ENCODE measurements at regions not wholly inside any gene's neighbourhood (a gene's known extent, or its start where the extent isn't known, plus 50 kb on each side); places are given as distances from the start of the nearest gene placed in this dataset.
"Not testable (repeated sequence)": the region's sequence is repeated elsewhere in the genome, so short reads cannot be mapped to it uniquely, and the experiment has no call there.

DNA sequence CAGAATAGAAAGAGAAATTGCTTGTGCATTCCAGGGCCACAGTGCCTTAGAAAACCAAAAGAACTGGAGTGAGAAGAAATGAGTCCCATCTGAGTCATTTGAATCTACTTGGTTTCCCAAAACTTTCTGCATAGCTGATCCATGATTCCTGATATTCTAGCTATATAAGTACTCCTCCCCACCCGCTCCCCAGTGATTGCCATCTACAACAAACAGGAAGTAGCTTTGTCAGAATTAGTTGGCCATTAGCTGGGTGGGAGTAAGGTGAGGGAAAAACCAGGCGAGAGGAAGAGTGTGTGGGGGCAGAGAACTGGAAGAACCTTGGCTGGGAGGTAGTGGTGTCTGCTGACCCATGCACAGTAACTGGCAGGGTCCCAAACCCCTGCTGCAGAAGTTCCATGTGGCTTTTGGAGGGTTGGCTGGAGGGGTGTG is 122.1 kb downstream of the ACAA2 start:
- H3K27ac Mint-ChIP-seq (ENCODE audit: low read depth, unreplicated experiment): peak overlapping the region; percentile 8
- no TSS peak for BruUV-seq (replicated peaks)

DNA sequence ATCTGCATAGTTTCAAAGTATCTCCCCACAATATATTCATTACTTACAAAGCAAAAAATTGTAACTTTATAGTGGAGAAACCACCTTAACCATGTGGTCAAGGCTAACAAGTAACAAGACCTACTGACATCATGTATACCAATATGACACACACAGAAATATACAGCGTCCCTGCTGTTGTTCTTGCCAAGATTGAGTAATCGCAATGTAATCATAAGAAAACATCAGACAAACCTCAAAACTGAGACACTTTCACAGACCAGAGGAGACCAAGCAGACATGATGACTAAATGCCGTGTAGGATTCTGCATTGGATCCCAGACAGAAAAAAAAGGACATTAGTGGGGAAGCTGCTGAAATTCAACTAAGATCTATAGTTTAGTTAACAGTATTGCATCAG is 123.0 kb downstream of the ACAA2 start:
- peak overlapping the region; percentile 8 for H3K27ac Mint-ChIP-seq (ENCODE audit: low read depth, unreplicated experiment)

More for the DNA sequence above, 122.1 kb downstream of the ACAA2 start:
- POLR2A ChIA-PET: interaction anchor here (0.6 to 2.2 kb wide), 6 partner anchors 9 to 130 kb away, joined by 3 to 11 read pairs (median 4); partner anchors contain the start of gene LIPG
- peaks cover 20% of the 10 kb centered on the region for H3K4me1 Mint-ChIP-seq (ENCODE audit: insufficient read depth, unreplicated experiment)
- H3K36me3 Mint-ChIP-seq (ENCODE audit: insufficient read depth, unreplicated experiment): no peaks in the 10 kb centered on the region
- no peaks in the 10 kb centered on the region for H3K27me3 Mint-ChIP-seq (ENCODE audit: insufficient read depth, unreplicated experiment)
- intact Hi-C loops (cut with micrococcal nuclease): loop anchor here (2.0 kb wide), 1 partner anchor 128 kb away; the partner anchor contains the start of gene LIPG
- CTCF ChIA-PET: interaction anchor here (1.1 kb wide), 1 partner anchor 9 kb away, joined by 4 read pairs; no protein-coding TSS in a partner anchor
- TF ChIP-seq, protein P1, sequence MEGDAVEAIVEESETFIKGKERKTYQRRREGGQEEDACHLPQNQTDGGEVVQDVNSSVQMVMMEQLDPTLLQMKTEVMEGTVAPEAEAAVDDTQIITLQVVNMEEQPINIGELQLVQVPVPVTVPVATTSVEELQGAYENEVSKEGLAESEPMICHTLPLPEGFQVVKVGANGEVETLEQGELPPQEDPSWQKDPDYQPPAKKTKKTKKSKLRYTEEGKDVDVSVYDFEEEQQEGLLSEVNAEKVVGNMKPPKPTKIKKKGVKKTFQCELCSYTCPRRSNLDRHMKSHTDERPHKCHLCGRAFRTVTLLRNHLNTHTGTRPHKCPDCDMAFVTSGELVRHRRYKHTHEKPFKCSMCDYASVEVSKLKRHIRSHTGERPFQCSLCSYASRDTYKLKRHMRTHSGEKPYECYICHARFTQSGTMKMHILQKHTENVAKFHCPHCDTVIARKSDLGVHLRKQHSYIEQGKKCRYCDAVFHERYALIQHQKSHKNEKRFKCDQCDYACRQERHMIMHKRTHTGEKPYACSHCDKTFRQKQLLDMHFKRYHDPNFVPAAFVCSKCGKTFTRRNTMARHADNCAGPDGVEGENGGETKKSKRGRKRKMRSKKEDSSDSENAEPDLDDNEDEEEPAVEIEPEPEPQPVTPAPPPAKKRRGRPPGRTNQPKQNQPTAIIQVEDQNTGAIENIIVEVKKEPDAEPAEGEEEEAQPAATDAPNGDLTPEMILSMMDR (IDR thresholded peaks at IDR 0.05; ENCODE audit: unreplicated experiment): no peak
- no peaks in the 10 kb centered on the region for H3K9me3 Mint-ChIP-seq (ENCODE audit: unreplicated experiment)
- no peak overlapping the region for H3K4me3 Mint-ChIP-seq (ENCODE audit: unreplicated experiment)
- DNase-seq (ENCODE audit: unreplicated experiment): peak; percentile 56

DNA sequence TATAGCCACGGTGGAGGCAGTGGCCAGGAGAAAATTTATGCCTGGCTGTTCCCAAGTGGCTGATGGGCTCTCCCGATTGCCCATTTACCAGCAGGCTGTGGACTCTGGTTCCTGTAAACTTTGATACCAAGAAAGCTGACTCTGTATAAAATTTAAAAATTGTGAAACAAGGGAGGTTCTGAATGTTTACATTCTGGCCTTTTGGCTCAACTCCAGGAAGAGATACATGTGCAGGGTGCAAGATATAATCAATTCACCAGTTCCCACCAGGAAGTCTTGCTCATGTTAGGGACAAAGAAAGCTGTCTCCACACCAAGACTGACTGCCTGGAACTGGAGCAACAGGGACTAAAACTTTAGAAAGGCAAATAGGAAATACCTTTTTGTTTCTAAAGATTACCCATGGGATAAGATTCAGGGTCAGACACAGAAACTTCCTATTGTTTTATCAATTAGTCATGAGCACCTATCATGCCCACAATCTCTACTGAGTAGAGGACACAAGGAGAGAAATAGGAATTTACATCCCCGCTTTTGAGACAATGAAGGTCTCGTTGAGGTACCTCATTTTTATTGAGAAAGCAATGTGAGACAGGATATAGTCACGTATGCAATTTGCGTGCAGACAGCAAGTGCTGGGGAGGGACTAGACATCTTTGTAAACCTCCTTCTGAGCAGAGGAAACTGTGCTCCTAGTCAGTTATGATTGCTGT is 123.5 kb downstream of the LIPG start:
- H3K9me3 Mint-ChIP-seq (ENCODE audit: unreplicated experiment): no peaks in the 10 kb centered on the region
- POLR2A ChIA-PET: no interaction called here
- BruUV-seq (replicated peaks): no TSS peak
- no peak overlapping the region for H3K4me3 Mint-ChIP-seq (ENCODE audit: unreplicated experiment)
- peak; percentile 40 for DNase-seq (ENCODE audit: unreplicated experiment)
- TF ChIP-seq, protein P1 (IDR thresholded peaks at IDR 0.05; ENCODE audit: unreplicated experiment): no peak
- no peak overlapping the region for H3K27ac Mint-ChIP-seq (ENCODE audit: low read depth, unreplicated experiment)
- H3K36me3 Mint-ChIP-seq (ENCODE audit: insufficient read depth, unreplicated experiment): no peaks in the 10 kb centered on the region
- intact Hi-C loops (cut with micrococcal nuclease): no loop called here
- CTCF ChIA-PET: interaction anchor here (1.1 kb wide), 1 partner anchor 12 kb away, joined by 3 read pairs; no protein-coding TSS in a partner anchor
- H3K4me1 Mint-ChIP-seq (ENCODE audit: insufficient read depth, unreplicated experiment): peaks cover 23% of the 10 kb centered on the region
- no peaks in the 10 kb centered on the region for H3K27me3 Mint-ChIP-seq (ENCODE audit: insufficient read depth, unreplicated experiment)

More for the DNA sequence above, 123.0 kb downstream of the ACAA2 start:
- Mint-ChIP-seq H3K9me3 (ENCODE audit: unreplicated experiment) (no peaks in the 10 kb centered on the region), H3K4me1 (ENCODE audit: insufficient read depth, unreplicated experiment) (peaks cover 28% of the 10 kb centered on the region), H3K27me3 (ENCODE audit: insufficient read depth, unreplicated experiment) (no peaks in the 10 kb centered on the region), H3K36me3 (ENCODE audit: insufficient read depth, unreplicated experiment) (no peaks in the 10 kb centered on the region), H3K4me3 (ENCODE audit: unreplicated experiment) (no peak overlapping the region)
- intact Hi-C loops (cut with micrococcal nuclease): loop anchor here (2.0 kb wide), 1 partner anchor 128 kb away; the partner anchor contains the start of gene LIPG
- peak; percentile 83 for DNase-seq (ENCODE audit: unreplicated experiment)
- BruUV-seq (replicated peaks): no TSS peak
- POLR2A ChIA-PET: interaction anchor here (0.6 to 2.2 kb wide), 8 partner anchors 20 to 144 kb away, joined by 3 to 11 read pairs (median 4); partner anchors contain the start of gene LIPG
- TF ChIP-seq, protein P1 (IDR thresholded peaks at IDR 0.05; ENCODE audit: unreplicated experiment): no peak
- CTCF ChIA-PET: interaction anchor here (0.7 to 1.1 kb wide), 2 partner anchors 10 to 77 kb away, joined by 3 to 4 read pairs; no protein-coding TSS in a partner anchor

DNA sequence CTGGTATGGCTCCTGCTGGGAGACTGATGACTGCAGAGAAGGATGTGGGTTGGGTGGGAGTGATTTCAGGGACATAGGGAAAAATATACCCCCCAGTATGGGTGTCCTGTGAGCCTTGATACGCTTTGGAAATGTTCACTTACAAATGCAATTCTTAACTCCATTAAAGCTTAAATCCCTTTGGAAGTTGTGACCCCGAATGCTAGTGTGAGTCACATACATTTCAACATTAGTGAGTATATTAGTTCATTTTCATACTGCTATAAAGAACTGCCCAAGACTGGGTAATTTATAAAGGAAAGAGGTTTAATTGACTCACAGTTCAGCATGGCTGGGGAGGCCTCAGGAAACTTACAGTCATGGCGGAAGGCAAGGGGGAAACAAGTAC is 120.9 kb downstream of the LIPG start:
- H3K4me3 Mint-ChIP-seq (ENCODE audit: unreplicated experiment); POLR2A ChIA-PET; BruUV-seq (replicated peaks); H3K27ac Mint-ChIP-seq (ENCODE audit: low read depth, unreplicated experiment); intact Hi-C loops (cut with micrococcal nuclease); H3K36me3 Mint-ChIP-seq (ENCODE audit: insufficient read depth, unreplicated experiment); H3K9me3 Mint-ChIP-seq (ENCODE audit: unreplicated experiment); H3K27me3 Mint-ChIP-seq (ENCODE audit: insufficient read depth, unreplicated experiment); CTCF ChIA-PET: not testable (repeated sequence)
- DNase-seq (ENCODE audit: unreplicated experiment): peak; percentile 6
- H3K4me1 Mint-ChIP-seq (ENCODE audit: insufficient read depth, unreplicated experiment): peaks cover 15% of the 10 kb centered on the region

Data from MCF 10A (cell line).